GM21723 (cell line): ENCODE measurements at regions not wholly inside any gene's neighbourhood (a gene's known extent, or its start where the extent isn't known, plus 50 kb on each side); places are given as distances from the start of the nearest gene placed in this dataset.

ENCODE experiments used
- ATAC-seq: cut with Tn5 transposase; IDR thresholded peaks from one replicate; pipeline ENCODE4 v1.9.1; 2021; ENCODE audit warnings: mild to moderate bottlenecking, moderate library complexity; ENCODE audit not compliant: unreplicated experiment

GRCh38 chr9:75830303-75830702, 60.2 kb upstream of the PCSK5 start:
- no peak for ATAC-seq

DNA sequence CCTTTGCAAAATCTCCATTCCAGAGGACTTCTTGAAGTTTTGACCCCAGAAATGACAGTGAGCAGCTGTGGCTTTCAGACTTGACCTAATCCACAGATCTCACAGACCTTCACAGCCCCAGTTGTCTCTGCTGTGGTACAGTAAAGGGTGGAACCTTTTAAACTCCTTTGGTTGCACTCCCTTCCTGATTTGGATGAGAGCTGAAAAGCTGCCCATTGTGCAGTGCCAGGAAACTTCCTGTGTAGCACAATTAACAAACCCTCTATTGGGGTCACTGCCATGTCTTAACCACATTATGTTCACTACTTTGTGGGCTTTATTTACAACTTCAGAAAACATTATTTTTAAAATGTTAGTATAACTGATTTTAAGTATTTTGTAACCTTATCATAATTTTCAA, 56.7 kb upstream of the PCSK5 start:
- ATAC-seq = no peak

DNA sequence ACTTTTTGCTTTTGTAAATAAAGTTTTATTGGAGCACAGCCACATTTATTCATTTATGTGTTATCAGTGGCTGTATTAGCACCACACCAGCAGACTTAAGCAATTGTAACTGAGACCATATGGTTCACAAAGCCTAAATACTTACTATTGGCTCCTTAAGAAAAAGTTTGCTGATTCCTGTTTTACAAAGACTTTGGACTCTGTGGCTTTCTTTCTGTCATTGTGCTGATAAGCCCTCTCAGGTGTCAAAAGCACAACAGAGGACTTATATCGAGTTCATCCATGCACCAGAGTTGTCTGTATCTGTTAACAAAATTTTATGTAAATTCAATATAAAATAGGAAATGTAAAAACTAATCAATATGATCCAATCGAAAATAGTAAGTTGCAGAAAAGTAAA, 55.6 kb upstream of the PCSK5 start:
- no peak for ATAC-seq
